ENCODE measurements at regions not wholly inside any gene's neighbourhood (a gene's known extent, or its start where the extent isn't known, plus 50 kb on each side); places are given as distances from the start of the nearest gene placed in this dataset.
"Not testable (repeated sequence)": the region's sequence is repeated elsewhere in the genome, so short reads cannot be mapped to it uniquely, and the experiment has no call there.

- not testable (repeated sequence) for H3K4me3 ChIP-seq (ENCODE audit: low read depth, low read length); DNase-seq (ENCODE audit: low read depth)
Observed at GRCh38 chr1:149395802-149396201, 79.0 kb upstream of the NBPF19 start.

- not testable (repeated sequence) for DNase-seq (ENCODE audit: low read depth); H3K4me3 ChIP-seq (ENCODE audit: low read depth, low read length)
Observed at GRCh38 chr1:149398527-149398926, 76.3 kb upstream of the NBPF19 start.

GRCh38 chr1:149408404-149408803 is 66.4 kb upstream of the NBPF19 start:
- not testable (repeated sequence) for DNase-seq (ENCODE audit: low read depth); H3K4me3 ChIP-seq (ENCODE audit: low read depth, low read length)

GRCh38 chr1:149415373-149415772 is 59.5 kb upstream of the NBPF19 start:
- H3K4me3 ChIP-seq (ENCODE audit: low read depth, low read length); DNase-seq (ENCODE audit: low read depth): not testable (repeated sequence)

DNA sequence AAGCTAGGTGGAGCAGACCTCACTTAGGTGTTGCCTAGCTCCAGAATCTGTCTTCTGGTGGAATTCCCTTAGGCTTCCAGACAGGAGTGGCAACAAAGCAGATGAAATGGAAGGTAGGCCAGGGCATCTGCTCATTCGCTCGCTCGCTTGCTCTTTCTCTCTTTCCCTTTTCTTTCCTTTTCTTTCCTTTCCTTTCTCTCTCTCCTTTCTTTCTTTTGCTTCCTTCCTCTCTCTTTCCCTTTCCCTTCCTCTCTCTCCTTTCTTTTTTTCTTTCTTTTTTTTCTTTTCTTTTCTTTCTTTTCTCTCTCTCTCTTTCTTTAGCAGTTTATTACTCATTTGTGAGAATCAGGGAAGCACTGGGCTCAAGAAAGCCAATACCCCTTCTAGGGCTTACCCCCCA is 56.1 kb upstream of the NBPF19 start:
- not testable (repeated sequence) for H3K4me3 ChIP-seq (ENCODE audit: low read depth, low read length); DNase-seq (ENCODE audit: low read depth)

- DNase-seq (ENCODE audit: low read depth), result not testable (repeated sequence)
Observed at GRCh38 chr1:149423122-149423521, 51.7 kb upstream of the NBPF19 start.

More at GRCh38 chr1:149423122-149423521, 51.7 kb upstream of the NBPF19 start:
- H3K4me3 ChIP-seq (ENCODE audit: low read depth, low read length), result not testable (repeated sequence)
